GM10266 (cell line): ENCODE measurements at regions not wholly inside any gene's neighbourhood (a gene's known extent, or its start where the extent isn't known, plus 50 kb on each side); places are given as distances from the start of the nearest gene placed in this dataset.

Experiments used
- DNase-seq: peaks from one replicate; pipeline ENCODE4 v3.0.0; 2012; ENCODE audit errors: extremely low spot score
- TF ChIP-seq, protein P1 (sequence below): IDR thresholded peaks from 2 replicates; pipeline ENCODE4 v1.5.1; 2012; ENCODE audit warnings: mild to moderate bottlenecking, low read depth; ENCODE audit not compliant: control insufficient read depth, insufficient read depth; ENCODE audit errors: missing control alignments

DNA sequence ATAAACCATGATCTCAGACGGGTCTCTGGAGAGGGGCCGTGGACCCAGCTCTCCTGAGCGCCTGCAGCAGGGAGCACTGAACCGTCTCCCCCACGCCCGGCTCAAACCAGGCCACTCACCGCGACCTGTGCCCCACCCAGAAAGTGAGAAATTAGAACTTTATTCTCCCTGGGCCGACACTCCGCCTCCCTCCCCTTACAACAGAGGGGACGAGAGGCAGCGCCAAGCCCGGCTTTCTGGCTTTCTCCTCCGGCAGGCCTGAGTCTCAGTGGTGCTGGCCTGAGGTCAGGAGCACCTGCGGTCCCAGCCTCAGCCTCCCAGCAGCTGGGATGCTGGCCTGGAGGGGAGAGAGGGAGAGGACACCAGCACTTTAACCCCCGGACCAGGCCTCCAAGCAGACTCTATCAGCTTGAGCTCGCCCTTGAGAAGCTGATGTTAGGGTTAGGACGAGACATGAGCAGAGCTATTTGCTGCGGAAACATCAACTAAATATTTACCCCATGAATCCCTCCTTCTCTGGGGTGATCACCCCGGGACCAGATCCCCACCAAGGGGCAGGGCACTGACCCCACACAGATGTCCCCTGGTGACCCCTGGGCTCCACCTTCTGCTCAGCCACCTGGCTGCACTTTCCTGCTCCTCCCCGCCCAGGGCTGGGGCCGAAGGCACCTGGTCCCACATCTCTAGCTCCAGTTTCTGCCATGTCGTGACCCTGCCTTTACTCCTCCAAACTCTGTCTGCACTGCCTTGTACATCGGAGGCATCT, 856.3 kb upstream of the SALL3 start:
- TF ChIP-seq, protein P1, sequence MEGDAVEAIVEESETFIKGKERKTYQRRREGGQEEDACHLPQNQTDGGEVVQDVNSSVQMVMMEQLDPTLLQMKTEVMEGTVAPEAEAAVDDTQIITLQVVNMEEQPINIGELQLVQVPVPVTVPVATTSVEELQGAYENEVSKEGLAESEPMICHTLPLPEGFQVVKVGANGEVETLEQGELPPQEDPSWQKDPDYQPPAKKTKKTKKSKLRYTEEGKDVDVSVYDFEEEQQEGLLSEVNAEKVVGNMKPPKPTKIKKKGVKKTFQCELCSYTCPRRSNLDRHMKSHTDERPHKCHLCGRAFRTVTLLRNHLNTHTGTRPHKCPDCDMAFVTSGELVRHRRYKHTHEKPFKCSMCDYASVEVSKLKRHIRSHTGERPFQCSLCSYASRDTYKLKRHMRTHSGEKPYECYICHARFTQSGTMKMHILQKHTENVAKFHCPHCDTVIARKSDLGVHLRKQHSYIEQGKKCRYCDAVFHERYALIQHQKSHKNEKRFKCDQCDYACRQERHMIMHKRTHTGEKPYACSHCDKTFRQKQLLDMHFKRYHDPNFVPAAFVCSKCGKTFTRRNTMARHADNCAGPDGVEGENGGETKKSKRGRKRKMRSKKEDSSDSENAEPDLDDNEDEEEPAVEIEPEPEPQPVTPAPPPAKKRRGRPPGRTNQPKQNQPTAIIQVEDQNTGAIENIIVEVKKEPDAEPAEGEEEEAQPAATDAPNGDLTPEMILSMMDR = no peak
- no peak for DNase-seq

DNA sequence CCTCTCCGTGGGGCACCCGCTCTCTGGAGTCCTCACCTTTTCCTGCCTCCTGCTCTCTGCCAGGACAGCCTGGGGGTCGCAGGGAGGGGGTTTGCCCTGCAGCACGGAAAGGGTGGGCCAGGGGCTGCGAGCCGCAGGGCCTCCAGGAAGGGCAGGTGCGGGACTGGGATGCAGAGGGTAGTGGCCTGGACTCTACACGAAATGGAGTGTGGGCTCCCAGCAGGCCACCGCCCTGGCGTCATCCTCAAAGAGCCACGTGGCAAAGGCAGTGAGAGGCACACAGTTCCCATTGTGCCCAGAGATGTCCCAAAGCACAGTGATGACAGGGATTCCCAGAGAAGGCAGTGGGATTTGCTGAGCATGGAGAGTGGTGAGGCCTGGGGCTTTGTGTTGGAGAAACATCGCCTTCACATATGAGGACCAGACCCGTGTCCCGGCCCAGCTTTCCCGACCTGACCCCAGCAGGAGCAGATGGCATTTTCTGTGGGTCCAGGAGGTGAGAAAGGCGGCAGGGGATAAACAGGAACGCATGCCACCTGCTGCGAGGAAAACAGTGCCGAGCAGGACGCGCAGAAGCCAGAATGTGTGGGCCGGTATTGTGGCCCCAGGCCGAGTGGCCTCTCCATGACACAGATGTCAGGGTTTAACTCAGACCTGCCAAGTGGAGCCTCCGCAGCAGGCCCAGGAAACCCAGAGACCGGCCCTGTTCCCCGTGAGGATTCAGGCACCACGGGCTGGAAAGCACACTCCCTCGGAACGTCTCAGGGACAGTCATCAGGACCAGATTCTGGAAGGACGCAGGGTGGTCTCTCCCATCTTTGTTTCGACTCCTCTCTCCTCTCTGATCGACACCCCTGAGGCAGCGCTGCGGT, 855.5 kb upstream of the SALL3 start:
- DNase-seq = no peak
- TF ChIP-seq, protein P1 = no peak

DNA sequence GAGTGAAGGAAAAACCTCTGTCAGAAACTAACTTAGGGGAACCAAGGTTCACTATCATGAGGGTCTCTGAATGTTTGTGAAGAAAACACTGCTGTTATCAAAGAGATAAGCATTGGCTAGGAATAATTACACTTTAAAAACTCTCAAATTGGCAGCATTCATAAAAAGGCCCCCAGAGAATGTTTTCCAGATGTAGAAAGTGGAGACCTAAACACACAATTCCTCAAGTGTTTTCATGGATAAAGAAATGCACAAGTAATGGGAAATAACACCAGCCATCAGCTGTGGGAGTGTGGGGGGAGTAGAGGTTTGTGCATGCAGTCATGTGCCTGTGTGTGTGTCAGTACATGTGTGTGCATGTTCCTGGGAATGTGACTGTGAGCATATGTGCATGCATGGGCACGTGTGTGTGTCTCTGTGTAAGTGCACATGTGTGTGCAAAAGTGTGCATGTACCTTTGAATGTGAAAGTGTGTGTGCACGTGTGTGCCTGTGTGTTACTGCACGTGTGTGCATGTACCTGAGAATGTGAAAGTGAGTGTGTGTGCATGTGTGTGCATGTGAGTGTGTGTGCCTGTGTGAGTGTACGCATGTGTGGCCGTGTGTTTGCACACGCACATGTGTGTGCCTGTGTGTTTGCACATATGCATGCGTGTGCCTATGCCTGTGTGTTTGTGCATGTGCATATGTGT, 854.3 kb upstream of the SALL3 start:
- TF ChIP-seq, protein P1 = no peak
- DNase-seq = no peak

DNA sequence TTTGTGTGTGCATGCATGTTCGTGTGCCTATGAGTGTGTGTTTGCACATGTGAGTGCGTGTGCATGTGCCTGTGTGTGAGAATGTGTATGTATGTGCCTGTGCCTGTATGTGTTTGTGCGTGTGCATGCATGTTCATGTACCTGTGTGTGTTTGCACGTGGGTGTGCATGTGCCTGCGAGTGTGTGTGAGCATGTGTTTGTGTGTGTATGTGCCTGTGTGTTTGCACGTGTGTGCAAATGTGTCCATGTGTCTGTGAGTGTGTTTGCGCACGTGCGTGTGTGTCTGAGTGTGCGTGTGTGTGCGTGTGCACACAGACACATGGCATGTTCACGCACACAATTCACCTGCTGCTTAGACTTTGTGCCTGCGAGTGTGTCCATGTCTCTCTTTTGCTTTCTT, 853.5 kb upstream of the SALL3 start:
- TF ChIP-seq, protein P1 = no peak
- DNase-seq = no peak

DNA sequence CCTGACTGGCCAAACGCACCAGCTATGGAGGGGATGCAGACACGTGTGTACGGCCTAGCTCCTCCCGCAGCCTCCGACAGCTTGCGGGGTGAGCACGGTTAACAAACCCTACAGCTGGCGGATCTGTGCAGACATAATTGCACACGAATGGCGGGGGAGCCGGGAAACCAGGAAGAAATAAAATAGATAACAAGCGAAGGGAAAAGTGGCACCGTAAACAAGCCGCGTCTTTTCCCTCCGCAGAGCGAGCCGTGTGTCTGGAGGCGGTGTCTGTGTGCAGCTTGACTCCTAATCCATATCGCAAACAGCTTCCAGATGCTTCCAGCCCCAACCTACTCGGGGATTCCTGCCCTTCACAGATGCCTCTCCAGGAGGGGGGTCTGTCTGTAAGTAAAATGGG, 853.1 kb upstream of the SALL3 start:
- DNase-seq = no peak
- TF ChIP-seq, protein P1 = no peak

DNA sequence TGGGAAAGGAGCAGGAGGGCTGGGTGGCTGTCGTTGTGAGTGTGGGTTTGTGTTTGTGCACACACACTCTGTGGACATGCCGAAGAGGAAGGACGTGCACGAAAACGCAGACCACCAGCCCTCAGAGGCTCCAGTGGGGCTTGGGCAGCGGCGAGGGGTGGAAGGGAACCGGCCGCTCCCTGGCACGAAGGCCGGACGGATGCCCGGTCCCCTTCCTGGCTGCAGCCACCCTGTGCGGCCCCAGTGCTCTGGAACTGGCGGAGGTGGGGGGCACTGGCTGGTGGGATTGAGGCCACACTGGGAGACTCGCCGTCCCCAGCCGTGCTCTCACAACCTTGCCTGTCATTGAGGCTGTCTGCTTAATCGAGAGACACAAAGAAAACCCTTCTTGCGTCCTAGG, 852.6 kb upstream of the SALL3 start:
- DNase-seq = no peak
- TF ChIP-seq, protein P1 = no peak
